ENCODE measurements at regions not wholly inside any gene's neighbourhood (a gene's known extent, or its start where the extent isn't known, plus 50 kb on each side); places are given as distances from the start of the nearest gene placed in this dataset.

GRCh38 chr13:88196106-88196505, 524.9 kb downstream of the SLITRK5 start:
- WGBS, 2 experiments (ENCODE audit: extremely low coverage in 2 of 2, insufficient read length in 1 of 2): no CpG with 5 or more reads among the region's 3 CpGs
- Histone ChIP-seq H4K5ac (ENCODE audit: low read depth, low read length) (no peak overlapping the region), H3K14ac (replicated peaks; ENCODE audit: low read depth, low read length) (no peak overlapping the region), H3K4me1 (ENCODE audit: control insufficient read depth, insufficient read depth, low read length) (no peaks in the 10 kb centered on the region), H2BK20ac (ENCODE audit: low read depth, low read length) (no peak overlapping the region), H4K8ac (ENCODE audit: low read depth in 2 of 2, low read length in 2 of 2) (no peak overlapping the region), H2BK15ac (ENCODE audit: low read depth, low read length) (no peak overlapping the region), H3K9me1 (ENCODE audit: insufficient read depth, low read length) (no peaks in the 10 kb centered on the region), H3K9me3 (ENCODE audit: control insufficient read depth, insufficient read depth, low read length) (no peaks in the 10 kb centered on the region), H4K91ac (ENCODE audit: insufficient read depth, low read depth, low read length) (no peak overlapping the region), H4K20me1 (ENCODE audit: insufficient read depth, low read length) (no peaks in the 10 kb centered on the region), H3K4ac (ENCODE audit: low read depth, low read length) (no peak overlapping the region), H2AK5ac (ENCODE audit: low read depth, low read length) (no peak overlapping the region), H3K18ac (ENCODE audit: low read depth, low read length) (no peak overlapping the region), H3K9ac (ENCODE audit: low read depth, low read length) (no peak overlapping the region), H3K27me3 (ENCODE audit: control insufficient read depth, insufficient read depth, low read length) (no peaks in the 10 kb centered on the region), H2BK120ac (ENCODE audit: low read depth, low read length) (no peak overlapping the region), H3K4me3 (ENCODE audit: insufficient read depth, low read depth, low read length) (no peak overlapping the region), H3K4me2 (ENCODE audit: low read depth, low read length) (no peak overlapping the region), H3K23ac (ENCODE audit: low read depth, low read length) (no peak overlapping the region), H2AK9ac (replicated peaks; ENCODE audit: low read depth, low read length, poor library complexity) (no peak overlapping the region), H3K56ac (ENCODE audit: extremely low read depth, insufficient read depth, low read length) (no peak overlapping the region), H3K36me3 (ENCODE audit: control insufficient read depth, insufficient read depth, low read length) (no peaks in the 10 kb centered on the region), H3K27ac (ENCODE audit: insufficient read depth, low read length) (no peak overlapping the region), H3K79me1 (ENCODE audit: low read depth in 1 of 2, low read length in 2 of 2) (no peaks in the 10 kb centered on the region), H2BK5ac (ENCODE audit: low read depth, low read length, poor library complexity, severe bottlenecking) (no peak overlapping the region), H2AFZ (replicated peaks; ENCODE audit: low read length, poor library complexity) (no peak overlapping the region)
- ChIA-PET CTCF (no interaction called here), POLR2A (ENCODE audit: unreplicated experiment) (no interaction called here)
- in situ Hi-C loops (cut with MboI; ENCODE audit: low sequenced_read_pairs) (no loop called here), dilution Hi-C loops (cut with HindIII; ENCODE audit: low sequenced_read_pairs, unreplicated experiment) (no loop called here), intact Hi-C loops (cut with micrococcal nuclease) (no loop called here)
- TF ChIP-seq NFE2L2 (IDR thresholded peaks at IDR 0.05; ENCODE audit: low read depth, low read length) (no peak), USF2 (IDR thresholded peaks at IDR 0.05; ENCODE audit: low read depth, low read length) (no peak), POLR2A (IDR thresholded peaks at IDR 0.05; ENCODE audit: low read depth, low read length) (no peak), RAD21 (IDR thresholded peaks at IDR 0.05; ENCODE audit: low read length) (no peak), ELK1 (IDR thresholded peaks at IDR 0.05; ENCODE audit: borderline replicate concordance, low read depth, low read length) (no peak), RCOR1 (IDR thresholded peaks at IDR 0.05; ENCODE audit: insufficient replicate concordance, low read length) (no peak), CTCF (conservative IDR thresholded peaks at IDR 0.05; ENCODE audit: low read depth, low read length) (no peak), CHD1 (IDR thresholded peaks at IDR 0.05; ENCODE audit: low read depth, low read length) (no peak), MXI1 (IDR thresholded peaks at IDR 0.05; ENCODE audit: borderline replicate concordance, low read depth, low read length) (no peak), FOS (IDR thresholded peaks at IDR 0.05; ENCODE audit: low read depth, low read length) (no peak), MAZ (IDR thresholded peaks at IDR 0.05; ENCODE audit: borderline replicate concordance, low read depth, low read length) (no peak), BHLHE40 (IDR thresholded peaks at IDR 0.05; ENCODE audit: low read depth, low read length) (no peak), MAFK (IDR thresholded peaks at IDR 0.05; ENCODE audit: low read depth, low read length) (no peak), CEBPB (IDR thresholded peaks at IDR 0.05; ENCODE audit: low read depth, low read length) (no peak), SMC3 (IDR thresholded peaks at IDR 0.05; ENCODE audit: low read depth, low read length) (no peak), RFX5 (IDR thresholded peaks at IDR 0.05; ENCODE audit: low read depth, low read length) (no peak)
- no peak for DNase-seq
- no TSS peak for BruUV-seq (replicated peaks)
- ATAC-seq (ENCODE audit: low read depth): no peak

Data from IMR-90 (cell line).